Stimulated activated CD4-positive, alpha-beta T cell treated with anti-CD3 and anti-CD28 coated beads, Interleukin-12 subunit alpha, Interleukin-12 subunit beta, amount 100 ng/mL, for 24 hours (primary cell): ENCODE measurements at regions not wholly inside any gene's neighbourhood (a gene's known extent, or its start where the extent isn't known, plus 50 kb on each side); places are given as distances from the start of the nearest gene placed in this dataset.

ENCODE experiments used
- DNase-seq, 2 experiments: peaks; one replicate each; pipeline ENCODE4 v3.0.0-alpha.2; 2020; ENCODE audit warnings: low read depth in 2 of 2

DNA sequence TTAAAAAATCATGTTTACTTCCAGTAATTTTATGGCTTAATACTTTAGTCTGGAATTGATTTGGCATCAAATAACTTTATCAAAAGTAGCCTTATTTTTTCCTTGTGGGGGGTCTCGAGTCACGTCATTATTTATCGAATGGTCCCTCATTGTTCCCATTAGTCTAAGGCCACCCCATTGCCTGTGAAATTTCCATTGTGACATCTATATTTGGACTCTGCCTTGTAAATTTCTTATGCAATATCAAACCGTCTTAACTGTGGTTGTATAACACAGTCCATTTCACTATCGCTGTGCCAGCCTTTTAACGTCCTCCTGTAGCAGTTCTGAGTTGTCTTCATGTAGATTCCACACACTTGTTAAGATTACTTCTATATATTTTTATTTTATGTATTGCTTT, 103.9 kb upstream of the RET start:
- DNase-seq, result no peak

DNA sequence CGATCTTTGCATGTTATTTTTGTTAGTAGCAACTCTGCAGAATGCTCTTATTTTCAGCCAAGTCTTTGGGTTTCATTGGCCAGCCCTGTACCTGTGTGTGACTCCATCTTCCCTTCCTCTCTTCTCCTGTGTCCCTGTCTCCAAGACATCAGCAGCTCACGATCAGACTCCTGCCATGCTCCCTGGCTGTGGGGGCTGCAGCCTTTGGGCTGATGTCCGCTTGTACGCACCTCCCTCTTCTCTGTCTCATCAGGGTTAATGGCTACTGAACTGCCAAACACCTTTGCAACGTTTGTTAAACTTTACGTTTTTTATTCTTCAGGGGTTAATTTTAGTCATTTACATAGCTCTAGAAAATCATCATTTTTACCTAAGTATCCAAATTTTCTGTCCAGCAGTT, 103.5 kb upstream of the RET start:
- no peak for DNase-seq

DNA sequence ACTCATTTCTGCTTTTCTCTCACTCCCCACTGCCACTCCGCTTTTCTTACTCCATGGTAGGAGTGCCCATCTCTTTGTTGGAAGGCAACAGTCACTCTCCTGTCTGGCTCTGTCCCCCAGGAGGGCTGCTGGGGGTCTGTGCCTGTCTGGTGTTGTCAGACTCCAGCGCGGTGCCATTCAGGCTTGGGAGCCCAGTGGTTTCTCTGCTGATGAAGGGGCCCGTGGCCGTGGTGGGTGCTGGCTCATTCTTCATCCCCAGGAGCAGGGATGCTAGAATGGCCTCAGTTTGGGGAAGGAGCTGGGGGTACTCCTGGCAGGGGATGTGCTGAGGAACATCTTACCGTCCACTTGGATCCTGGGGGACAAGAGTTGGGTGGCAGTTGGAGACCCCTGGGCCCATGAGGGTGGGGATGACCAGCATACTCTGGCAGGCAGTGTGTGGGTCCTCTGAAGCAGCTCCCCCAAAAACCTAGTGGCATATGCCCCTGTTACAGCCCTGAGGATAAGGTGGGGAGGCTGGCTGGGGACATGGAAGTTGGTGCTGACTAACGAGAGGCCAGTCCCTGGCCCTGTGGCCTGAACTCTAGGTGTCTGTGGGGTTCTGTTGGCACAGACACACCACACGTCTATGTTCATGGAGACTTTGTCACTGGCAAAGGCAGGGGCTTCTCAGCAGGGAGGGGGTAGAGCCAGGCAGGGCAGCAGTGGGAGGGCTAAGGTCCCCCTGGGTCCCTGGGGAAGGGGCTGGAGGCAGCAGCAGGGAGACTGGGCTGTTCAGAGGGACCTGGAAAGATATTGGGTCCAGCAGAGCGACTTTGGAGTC, 102.8 kb upstream of the RET start:
- no peak for DNase-seq

DNA sequence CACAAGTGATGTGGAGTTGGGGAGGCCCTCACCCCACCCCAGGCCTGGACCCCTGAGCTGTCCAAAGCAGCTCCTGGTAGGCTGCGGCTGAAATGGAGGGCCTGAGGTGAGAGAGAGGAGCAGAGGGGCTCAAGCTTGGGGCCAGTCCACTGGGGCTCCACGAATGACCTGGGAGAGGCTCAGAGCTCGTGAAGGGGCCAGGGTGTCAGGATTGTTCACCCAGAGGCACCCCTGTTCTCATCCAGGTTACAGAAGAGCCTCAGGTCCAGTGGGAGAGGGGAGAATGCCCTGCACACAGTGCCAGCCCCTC, 102.2 kb upstream of the RET start:
- no peak for DNase-seq

DNA sequence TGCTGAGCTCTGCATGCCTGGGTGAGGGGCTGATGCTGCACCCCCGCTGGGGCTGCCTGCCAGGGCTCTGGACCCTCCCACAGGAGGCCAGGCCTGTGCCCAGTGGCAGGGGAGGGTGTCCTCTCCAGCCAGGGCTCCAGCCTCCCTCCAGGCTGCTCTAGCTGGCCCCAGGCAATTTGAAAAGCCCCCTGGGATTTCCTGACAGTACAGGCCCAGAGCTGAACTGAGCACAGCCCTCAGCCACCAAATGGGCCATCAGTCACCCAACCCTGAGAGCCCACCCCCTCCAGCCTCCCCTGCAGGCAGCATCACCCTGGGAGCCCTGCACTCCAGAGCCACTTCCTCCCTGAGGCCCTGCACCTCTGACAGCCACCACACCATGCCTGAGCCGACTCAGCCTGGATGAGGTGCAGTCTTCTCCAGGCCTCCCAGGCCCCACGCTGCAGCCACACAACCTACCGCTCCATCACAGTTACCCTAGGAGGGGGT, 101.8 kb upstream of the RET start:
- no peak for DNase-seq

DNA sequence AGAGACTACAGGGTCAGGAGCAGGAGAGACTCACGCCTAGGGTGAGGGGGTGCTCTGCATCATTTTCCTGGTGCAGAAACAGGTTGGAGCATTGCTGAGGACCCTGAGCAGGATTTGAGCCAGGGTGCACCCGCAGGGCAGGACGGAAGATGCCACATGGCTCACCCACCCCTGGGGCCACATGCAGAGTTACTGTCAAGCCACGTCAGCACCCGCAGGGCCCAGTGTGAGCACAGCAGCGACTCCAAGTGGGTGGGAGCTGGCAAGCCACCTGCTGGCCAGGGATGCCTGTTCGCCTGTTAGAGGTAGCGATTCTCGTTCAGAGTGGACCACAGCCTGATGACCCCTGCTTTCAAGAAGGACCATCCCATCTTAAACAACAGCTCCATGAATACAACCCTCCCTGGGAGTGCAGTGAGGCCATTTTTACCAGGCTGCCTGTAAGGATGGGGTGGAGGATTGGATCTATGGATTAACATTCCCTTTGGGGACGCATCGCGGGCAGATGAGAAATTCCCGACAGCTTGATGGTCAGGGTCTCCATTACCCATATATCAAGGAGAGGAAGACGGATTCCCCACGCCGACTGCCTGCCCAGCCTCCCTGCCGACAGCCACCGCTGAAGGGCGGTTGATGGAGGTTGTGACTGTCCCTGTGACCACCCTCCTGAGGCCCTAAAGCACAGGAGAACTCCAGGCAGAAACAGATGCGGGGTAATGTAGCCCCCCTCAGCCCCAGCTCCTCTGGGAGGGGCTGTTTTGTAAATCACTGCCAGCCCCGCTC, 101.1 kb upstream of the RET start:
- no peak for DNase-seq

DNA sequence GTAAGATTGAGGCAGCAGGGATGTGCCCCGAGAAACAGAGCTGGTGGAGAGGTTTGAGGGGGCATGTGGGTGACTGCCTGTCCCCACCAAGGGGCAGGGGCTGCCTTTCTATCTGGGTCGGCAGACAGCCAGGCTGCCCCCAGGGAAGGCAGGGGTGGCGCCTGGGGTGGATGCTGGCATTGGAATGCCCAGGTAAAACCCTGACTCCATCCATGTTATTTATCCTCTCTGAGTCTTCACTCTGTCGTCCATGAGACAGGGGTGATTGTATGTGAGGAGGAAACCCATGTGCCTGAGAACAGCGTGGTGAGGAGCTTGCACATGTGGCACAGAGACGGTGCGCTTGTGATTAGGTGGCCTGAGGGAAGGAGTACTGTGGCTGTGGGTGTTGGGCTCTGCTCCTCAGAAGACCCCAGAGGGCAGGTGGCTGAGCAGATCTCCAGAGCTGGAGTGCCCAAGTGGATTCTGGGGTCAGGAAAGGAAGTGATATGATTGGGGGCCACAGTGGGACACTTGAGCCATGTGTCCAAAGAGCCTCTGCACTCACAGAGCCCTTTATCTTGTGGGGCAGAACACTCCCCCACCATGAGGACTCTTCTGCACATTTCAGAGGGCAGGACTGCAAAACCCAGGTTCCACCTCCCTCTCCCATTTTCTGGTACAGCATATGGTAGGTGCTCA, 100.4 kb upstream of the RET start:
- DNase-seq, result no peak

DNA sequence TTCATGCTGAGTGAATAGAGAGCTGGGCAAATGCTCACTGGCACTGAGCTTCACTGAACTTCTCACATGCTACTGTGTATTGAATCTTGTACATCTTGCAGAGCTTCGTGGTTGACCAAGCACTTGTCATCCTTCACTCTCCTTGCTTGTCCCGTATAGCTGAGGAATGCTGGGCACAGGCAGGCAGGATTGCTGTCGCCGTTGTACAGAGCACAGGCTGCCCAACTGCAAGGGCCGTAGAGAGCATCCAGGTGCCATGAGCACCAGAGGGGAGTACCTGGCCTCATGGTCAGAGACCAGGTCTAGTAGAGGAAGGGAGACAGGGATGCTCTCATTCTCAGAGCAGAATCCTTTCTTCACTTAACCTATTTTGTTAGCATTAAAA, 99.8 kb upstream of the RET start:
- DNase-seq, result no peak

DNA sequence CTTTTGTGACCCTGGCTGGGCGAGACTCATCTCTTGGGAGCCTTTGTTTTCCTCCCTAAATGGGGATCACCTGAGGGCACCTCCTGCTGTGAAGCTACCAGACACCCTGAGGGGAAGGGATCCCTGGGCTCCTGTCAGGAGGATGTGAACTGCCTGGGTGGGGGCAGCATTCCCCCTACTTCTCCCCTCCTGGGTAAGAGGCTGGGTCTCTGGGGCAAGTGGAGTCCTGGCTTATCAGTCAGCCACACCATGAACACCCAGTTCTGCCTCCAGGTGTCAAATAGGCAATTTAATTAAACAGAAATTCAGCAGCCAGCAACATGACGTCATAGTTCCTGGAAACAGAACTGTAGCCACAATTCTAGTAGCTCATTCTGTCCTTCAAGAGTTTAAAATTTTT, 97.7 kb upstream of the RET start:
- DNase-seq, result no peak

DNA sequence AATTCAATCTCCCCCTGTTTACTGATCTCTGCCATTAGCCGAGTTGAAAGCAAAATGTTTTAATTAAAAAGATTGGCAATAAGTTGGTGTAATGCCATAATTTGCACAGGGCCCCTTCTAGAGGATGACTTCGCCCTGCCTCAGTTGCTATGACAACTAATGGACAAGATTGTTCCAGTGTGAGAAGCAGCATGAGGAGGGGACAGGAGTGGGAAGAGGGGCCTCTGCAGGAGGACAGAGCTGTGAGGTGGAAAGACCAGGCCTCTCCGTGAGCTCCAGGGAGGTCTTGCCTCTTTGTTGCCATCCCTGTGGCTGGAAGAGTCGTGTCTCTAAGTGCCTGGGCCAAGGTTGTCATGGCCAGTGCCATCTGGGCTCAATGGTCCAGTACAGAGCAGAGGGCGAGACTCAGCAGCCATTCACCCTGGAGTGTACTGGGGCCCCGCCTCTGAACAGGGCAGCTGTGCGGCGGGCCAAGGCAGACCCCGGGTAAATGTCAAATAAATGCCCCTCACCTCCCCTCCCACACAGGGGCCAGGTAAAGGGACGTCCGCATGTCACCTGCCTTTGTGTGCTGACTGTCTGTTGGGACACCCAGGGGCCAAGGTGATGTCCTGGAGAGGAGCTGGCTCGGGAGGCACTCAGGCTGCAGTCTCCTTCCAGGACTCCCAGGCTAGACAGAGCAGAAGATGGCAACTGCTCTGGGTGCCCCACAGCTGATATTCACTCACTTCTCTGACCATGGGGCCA, 97.0 kb upstream of the RET start:
- DNase-seq, result no peak

DNA sequence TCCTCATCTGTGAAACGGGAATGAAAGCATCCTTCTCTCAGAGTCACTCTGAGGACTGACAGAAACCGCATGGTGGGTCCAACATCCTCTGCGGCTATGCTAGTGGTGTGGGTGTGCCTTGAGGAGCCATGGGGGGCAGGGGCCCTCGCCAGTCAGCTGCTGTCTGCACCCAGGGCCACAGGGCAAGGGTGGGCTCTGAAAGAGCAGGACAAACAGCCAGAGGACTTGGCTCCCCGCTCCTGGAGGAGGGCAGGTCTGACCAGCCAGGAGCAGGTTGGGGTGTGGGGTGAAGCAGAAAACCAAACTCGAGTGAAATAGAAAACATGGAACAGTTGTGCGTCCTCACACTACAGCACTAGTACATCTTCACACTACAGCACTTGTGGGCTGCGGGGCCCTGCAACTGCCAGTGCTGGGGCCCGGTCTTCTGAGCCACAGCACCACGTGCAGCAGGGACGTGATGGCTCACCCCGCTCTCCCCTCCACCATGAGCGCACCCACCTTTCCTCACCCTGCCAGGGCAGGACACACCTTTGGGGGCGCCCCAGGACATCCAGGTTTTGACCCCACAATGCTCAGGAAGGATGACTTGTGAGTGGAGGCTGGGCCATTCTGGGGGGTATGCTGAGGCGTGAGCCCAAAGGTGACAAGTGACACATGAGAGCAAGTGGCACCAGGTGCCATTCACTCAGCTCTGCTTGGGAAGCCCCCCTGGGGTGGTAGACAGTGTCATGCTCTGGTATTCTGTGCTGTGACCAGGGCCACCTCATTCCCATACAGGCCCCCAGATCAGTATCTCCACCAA, 96.1 kb upstream of the RET start:
- DNase-seq, result no peak

DNA sequence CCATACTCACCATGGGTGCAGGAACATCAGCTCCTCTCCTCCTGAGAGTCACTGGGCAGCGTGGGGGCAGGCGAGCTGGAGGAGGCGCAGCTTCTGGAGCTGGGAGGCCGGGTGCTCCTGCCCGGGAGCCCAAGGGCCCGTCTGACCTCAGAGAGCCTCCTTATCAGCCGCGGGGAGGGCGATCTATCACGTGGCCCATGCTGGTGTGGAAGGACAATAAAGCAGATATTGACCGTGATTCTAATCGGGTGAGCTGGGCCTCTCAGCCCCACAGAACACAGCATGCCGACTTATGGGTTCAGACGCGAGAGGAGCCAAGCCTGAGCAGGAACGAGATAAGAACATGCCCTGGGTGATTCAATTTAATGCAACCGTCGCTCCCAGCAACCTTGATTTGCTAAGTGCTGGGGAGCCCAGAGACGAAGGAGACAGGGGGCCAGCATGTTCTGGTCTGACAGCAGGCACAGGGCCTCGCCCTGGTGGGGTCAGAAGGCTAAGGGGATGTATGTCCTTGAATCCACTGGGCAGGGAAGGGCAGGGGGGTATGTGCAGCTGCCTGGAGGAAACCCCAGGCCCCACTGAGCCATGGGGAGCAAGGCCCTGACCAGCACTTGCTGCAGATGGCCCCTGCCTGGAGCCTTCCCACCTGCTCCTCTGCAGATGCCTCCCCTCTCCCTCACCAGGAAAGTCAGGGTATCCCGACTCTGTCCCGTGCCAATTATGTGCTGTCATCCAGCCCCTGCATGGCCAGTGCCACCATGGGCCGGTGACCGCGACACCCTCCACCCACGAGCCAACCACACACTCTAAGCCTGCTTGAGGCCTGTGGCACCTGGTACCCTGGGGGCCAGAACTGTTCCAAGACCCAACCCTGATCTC, 95.3 kb upstream of the RET start:
- DNase-seq, result no peak

DNA sequence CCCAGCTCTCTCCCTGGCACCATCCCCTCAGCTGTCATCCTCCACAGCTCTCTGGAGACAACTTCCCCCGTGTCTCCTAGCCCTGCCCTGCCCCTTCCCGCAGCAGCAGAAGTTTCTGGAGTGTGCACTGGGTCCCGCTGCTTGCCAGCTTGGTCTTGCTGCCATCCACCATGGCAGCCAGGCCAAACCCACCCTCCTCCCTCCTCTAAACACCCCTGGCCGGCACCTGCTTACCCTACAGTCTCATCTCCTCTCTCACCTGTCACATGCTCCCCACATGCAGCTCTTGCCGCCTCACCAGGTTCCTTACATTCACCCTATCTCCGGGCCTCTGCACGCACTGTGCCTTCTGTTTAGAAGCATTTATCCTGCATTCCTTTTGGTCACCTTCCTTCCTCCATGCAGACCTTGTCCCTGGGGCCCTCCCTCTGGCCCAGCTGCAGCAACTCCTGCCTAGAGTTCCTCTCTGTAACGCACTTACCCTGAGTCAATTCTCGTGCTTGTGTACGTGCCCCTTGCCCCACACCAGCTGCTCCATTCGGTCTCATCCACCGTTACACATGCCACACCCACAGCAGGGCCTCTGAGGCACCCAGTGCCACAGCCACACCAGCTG, 93.9 kb upstream of the RET start:
- DNase-seq, result no peak

DNA sequence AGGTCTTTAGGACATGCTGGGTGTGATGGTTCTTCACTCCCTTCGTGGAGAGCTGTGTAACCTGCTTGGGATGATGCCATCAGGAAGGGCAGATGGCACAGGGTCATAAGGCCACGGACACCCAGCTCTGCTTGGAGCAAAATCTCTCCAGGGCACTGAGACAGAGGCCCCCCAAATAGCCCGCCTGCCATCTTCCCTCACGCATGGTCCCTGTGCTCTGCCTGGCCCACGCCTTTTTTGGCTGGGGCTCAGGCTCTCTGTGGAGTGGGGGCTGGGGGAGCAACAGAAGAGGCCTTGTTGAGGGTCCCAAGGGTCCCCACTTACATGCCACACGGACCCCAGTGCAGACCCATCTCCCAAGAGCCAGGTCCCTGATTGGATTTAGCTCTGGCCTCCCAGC, 93.3 kb upstream of the RET start:
- no peak for DNase-seq

DNA sequence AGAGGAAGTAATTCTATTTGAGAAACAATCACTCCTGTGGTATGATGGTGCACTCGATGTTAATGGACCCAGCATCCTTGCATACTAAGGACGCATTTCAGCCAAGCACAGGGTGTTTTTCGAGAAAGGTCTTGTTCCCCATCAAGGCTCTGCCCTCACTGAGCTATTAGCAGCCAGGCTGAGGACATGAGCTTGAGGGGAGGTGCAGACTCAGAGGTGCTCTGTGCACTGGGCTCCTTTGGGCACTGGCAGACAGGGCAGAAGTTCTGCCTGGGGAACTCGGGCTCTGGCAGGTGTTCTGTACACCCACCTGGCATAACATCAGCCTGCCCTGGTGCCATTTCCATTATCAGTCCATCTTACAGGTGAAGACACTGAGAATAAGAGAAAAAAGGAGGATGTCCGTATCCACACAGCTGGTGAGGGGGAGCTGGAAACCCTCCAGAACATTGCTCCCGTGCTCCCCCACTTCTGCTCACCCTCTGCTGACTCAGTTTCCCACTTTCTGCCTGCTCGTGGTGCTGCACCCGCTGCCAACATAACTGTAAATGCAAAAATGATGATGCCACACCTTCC, 92.7 kb upstream of the RET start:
- no peak for DNase-seq

DNA sequence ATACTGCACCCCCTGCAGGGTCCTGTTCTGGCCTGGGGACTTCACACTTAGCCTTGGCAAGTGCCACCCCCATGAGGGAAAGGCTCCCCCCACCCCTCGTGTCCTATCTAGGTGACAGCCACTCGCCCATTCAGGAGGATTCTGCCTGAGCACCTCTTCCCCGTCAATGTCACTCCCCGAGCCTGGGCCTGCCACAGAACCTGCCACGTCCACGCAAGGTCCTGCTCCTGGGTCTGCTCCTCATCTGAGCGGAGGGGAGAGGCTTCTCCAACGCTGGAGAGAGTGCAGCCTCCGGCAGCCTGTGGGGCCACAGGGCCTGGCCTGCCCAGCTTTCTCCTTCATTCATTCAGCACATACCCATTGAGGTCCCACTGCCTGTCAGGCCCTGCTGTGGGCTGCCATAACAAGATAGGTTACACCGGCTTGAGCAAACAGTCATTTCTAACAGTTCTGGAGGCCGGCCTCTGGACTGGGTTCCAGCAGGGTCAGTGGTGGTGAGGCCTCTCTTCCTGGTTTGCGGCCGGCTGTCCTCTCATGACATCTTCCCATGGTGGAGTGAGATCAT, 92.0 kb upstream of the RET start:
- no peak for DNase-seq

DNA sequence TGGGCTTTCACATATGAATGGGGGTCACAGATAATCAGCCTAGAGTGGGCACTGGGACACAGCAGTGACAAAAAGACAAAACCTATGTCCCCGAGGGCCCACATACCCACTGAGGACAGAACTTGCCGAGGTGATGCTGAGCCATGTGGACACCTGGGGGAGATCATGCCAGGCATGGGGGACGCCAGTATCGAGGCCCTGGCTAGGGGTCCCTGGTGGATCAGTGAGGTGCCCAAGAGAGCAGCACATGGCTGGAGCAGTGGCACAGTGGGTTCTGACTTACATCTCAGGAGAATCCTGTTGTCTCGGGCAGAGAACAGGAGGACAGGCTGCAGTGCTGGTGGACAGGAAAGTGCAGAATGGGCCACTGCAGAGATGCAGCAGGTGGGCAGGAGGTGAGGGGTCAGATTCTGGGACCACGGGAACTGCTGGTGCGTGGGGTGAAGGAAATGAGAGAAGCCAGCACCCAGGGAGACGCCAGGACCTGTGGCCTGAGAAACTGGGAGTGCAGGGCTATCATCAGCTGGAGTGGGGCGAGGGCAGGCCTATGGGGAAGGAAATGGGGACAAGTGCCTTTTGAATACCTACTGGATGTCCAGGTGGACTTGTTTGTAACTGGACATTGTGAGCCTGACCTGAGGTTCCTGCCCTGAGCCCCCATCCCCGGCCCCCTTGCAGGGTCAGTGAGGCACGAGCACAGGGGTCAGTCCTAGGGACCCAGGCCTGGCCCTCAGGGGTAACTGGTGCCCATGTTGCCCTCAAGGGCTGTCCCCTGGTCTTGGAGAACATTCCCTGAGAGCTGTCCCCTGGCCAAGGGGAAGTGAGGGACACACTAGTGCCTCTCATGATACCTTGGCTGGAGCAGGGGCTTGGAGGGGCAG, 91.2 kb upstream of the RET start:
- no peak for DNase-seq

DNA sequence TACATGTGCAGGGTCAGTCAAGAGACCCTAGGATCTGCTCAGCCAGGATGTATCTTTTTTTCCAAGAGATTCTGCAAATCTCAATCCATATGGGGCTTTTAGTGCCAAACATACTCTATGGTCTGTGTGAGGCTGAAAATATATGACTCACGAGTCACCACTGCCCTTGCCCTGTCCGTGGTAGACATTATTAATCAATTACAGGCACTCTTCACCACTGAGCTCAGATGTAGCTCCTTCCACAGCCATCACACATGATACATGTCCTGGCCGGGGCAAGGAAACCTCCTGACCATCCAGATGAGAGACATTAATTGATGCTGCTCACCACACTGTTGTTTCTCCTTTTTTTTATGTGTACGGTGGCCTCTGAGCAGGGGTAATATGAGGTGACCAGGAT, 90.2 kb upstream of the RET start:
- DNase-seq, result no peak
